GM12878 (cell line): ENCODE measurements at regions not wholly inside any gene's neighbourhood (a gene's known extent, or its start where the extent isn't known, plus 50 kb on each side); places are given as distances from the start of the nearest gene placed in this dataset.
A peak's percentile ranks its signal among the peaks of the same experiment; 100 is the strongest.

Experiments
- CEBPB ChIP-seq, 2 experiments: fragments of 150-350 bp in 1 of 2; IDR thresholded peaks; 2 replicates each; pipeline ENCODE4 v1.6.1; 2012 to 2014; ENCODE audit warnings: low read depth in 2 of 2, low read length in 2 of 2, borderline replicate concordance in 1 of 2, inconsistent platforms in 1 of 2
- HDAC6 ChIP-seq: fragments of 200-600 bp; sonication (generic); IDR thresholded peaks from one replicate; pipeline ENCODE4 v1.8.0; 2017; ENCODE audit warnings: antibody characterized with exemption; ENCODE audit not compliant: unreplicated experiment
- IKZF2 ChIP-seq, 2 experiments: fragments of 450-650 bp; IDR thresholded peaks; 2 replicates each; pipeline ENCODE4 v1.6.1; 2017; ENCODE audit warnings: mild to moderate bottlenecking in 2 of 2, moderate library complexity in 2 of 2
- JUNB ChIP-seq: IDR thresholded peaks from 2 replicates; pipeline ENCODE4 v1.6.1; 2016; ENCODE audit warnings: antibody characterized with exemption, mild to moderate bottlenecking
- JUND ChIP-seq: IDR thresholded peaks from 2 replicates; pipeline ENCODE4 v1.6.1; 2012; ENCODE audit warnings: low read depth, mild to moderate bottlenecking, low read length, improper control_type of control experiment, moderate library complexity
- MLLT1 ChIP-seq: fragments of 450-650 bp; IDR thresholded peaks from 2 replicates; pipeline ENCODE4 v1.6.1; 2016; ENCODE audit warnings: mild to moderate bottlenecking
- NFYA ChIP-seq: IDR thresholded peaks from 2 replicates; pipeline ENCODE4 v1.6.1; 2011; ENCODE audit warnings: low read depth, mild to moderate bottlenecking, low read length, improper control_type of control experiment, borderline replicate concordance
- NRF1 ChIP-seq: conservative IDR thresholded peaks from 2 replicates; pipeline ENCODE4 v1.6.1; 2011; ENCODE audit warnings: mild to moderate bottlenecking, low read depth, low read length, improper control_type of control experiment
- PAX5 ChIP-seq: IDR thresholded peaks from 2 replicates; pipeline ENCODE4 v1.6.1; 2011; ENCODE audit warnings: low read depth, low read length, borderline replicate concordance
- PML ChIP-seq: IDR thresholded peaks from 2 replicates; pipeline ENCODE4 v1.6.1; 2012; ENCODE audit warnings: low read length, inconsistent platforms
- REST ChIP-seq: IDR thresholded peaks from 2 replicates; pipeline ENCODE4 v1.6.1; 2012; ENCODE audit warnings: mild to moderate bottlenecking, low read depth, low read length
- RFX5 ChIP-seq: IDR thresholded peaks from 2 replicates; pipeline ENCODE4 v1.6.1; 2011; ENCODE audit warnings: low read depth, low read length, improper control_type of control experiment
- STAT1 ChIP-seq: fragments of 450-650 bp; conservative IDR thresholded peaks from 2 replicates; pipeline ENCODE4 v1.6.1; 2014; ENCODE audit warnings: antibody characterized with exemption, mild to moderate bottlenecking
- TAF1 ChIP-seq: IDR thresholded peaks from 2 replicates; pipeline ENCODE4 v1.6.1; 2011; ENCODE audit warnings: mild to moderate bottlenecking, low read depth, low read length, borderline replicate concordance
- TCF12 ChIP-seq: IDR thresholded peaks from 2 replicates; pipeline ENCODE4 v1.6.1; 2011; ENCODE audit warnings: low read depth, mild to moderate bottlenecking, low read length
- WRNIP1 ChIP-seq: IDR thresholded peaks from 2 replicates; pipeline ENCODE4 v1.6.1; 2011; ENCODE audit warnings: low read depth, low read length, improper control_type of control experiment, borderline replicate concordance
- ZBTB4 ChIP-seq: fragments of 450-650 bp; formaldehyde crosslinking; IDR thresholded peaks from 2 replicates; pipeline ENCODE4 v1.4.0; 2022; ENCODE audit warnings: mild to moderate bottlenecking, moderate library complexity
- ZSCAN29 ChIP-seq: fragments of 450-650 bp; IDR thresholded peaks from 2 replicates; pipeline ENCODE4 v1.6.1; 2017; ENCODE audit warnings: mild to moderate bottlenecking, moderate library complexity
- TF ChIP-seq, protein P1 (sequence below): IDR thresholded peaks from 2 replicates; pipeline ENCODE4 v1.6.1; 2012; ENCODE audit warnings: low read length, inconsistent platforms
- TF ChIP-seq, protein P2 (sequence below): IDR thresholded peaks from 2 replicates; pipeline ENCODE4 v1.6.1; 2011; ENCODE audit warnings: borderline replicate concordance, low read depth, mild to moderate bottlenecking, moderate library complexity, low read length; ENCODE audit not compliant: insufficient read depth, poor library complexity, severe bottlenecking

- no peak for TF ChIP-seq NRF1
- TF ChIP-seq STAT1: no peak
- peak; percentile 71; the same call in 1 of the 2 replicates for TF ChIP-seq PAX5
- TF ChIP-seq, protein P1, sequence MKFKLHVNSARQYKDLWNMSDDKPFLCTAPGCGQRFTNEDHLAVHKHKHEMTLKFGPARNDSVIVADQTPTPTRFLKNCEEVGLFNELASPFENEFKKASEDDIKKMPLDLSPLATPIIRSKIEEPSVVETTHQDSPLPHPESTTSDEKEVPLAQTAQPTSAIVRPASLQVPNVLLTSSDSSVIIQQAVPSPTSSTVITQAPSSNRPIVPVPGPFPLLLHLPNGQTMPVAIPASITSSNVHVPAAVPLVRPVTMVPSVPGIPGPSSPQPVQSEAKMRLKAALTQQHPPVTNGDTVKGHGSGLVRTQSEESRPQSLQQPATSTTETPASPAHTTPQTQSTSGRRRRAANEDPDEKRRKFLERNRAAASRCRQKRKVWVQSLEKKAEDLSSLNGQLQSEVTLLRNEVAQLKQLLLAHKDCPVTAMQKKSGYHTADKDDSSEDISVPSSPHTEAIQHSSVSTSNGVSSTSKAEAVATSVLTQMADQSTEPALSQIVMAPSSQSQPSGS: peak; percentile 95
- TF ChIP-seq CEBPB (IDR thresholded peaks at IDR 0.05; ENCODE audit: borderline replicate concordance in 1 of 2, low read depth in 2 of 2, low read length in 2 of 2): 0 out of 4 replicates have a peak, but pooled peaks of 1 of the 2 experiments have one; percentile 28
- no peak for TF ChIP-seq ZBTB4 (CRISPR knock-in tag)
- no peak for TF ChIP-seq WRNIP1
- TF ChIP-seq ZSCAN29: no peak
- TF ChIP-seq NFYA: no peak
- no peak for TF ChIP-seq JUND
- 0 out of 2 replicates have a peak, but pooled peaks have one; percentile 36 for TF ChIP-seq MLLT1
- TF ChIP-seq, protein P2, sequence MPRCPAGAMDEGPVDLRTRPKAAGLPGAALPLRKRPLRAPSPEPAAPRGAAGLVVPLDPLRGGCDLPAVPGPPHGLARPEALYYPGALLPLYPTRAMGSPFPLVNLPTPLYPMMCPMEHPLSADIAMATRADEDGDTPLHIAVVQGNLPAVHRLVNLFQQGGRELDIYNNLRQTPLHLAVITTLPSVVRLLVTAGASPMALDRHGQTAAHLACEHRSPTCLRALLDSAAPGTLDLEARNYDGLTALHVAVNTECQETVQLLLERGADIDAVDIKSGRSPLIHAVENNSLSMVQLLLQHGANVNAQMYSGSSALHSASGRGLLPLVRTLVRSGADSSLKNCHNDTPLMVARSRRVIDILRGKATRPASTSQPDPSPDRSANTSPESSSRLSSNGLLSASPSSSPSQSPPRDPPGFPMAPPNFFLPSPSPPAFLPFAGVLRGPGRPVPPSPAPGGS: peak; percentile 72
- no peak for TF ChIP-seq HDAC6
- TF ChIP-seq IKZF2 (IDR thresholded peaks at IDR 0.05): peak; percentile 81
- peak; percentile 43; the same call in 1 of the 2 replicates for TF ChIP-seq TAF1
- TF ChIP-seq JUNB: peak; percentile 59
- TF ChIP-seq TCF12: no peak
- TF ChIP-seq REST: no peak
- TF ChIP-seq RFX5: no peak
- peak; percentile 67; the same call in 1 of the 2 replicates for TF ChIP-seq PML
These were observed 142.5 kb upstream of the SPACA1 start (continued) for GRCh38 chr6:87905101-87905641.
